ENCODE measurements at regions not wholly inside any gene's neighbourhood (a gene's known extent, or its start where the extent isn't known, plus 50 kb on each side); places are given as distances from the start of the nearest gene placed in this dataset.

- no peak for DNase-seq (ENCODE audit: low spot score)
Measured at GRCh38 chr20:58111310-58112016, 117.0 kb downstream of the ANKRD60 start.

GRCh38 chr20:58109918-58110635 lies 118.4 kb downstream of the ANKRD60 start:
- no peak for DNase-seq (ENCODE audit: low spot score)

GRCh38 chr20:58109126-58109880 lies 119.2 kb downstream of the ANKRD60 start:
- DNase-seq (ENCODE audit: low spot score), result peak; percentile 69

GRCh38 chr20:58107533-58107932 lies 120.9 kb downstream of the ANKRD60 start:
- DNase-seq (ENCODE audit: low spot score), result no peak

GRCh38 chr20:58106143-58106750 lies 122.2 kb downstream of the ANKRD60 start:
- DNase-seq (ENCODE audit: low spot score), result peak; percentile 35

- no peak for DNase-seq (ENCODE audit: low spot score)
Measured at GRCh38 chr20:58103961-58104360, 124.5 kb downstream of the ANKRD60 start.

GRCh38 chr20:58103517-58103904 lies 124.9 kb downstream of the ANKRD60 start:
- no peak for DNase-seq (ENCODE audit: low spot score)

- peak; percentile 95 for DNase-seq (ENCODE audit: low spot score)
Measured at GRCh38 chr20:58102744-58103516, 125.5 kb downstream of the ANKRD60 start.

- DNase-seq (ENCODE audit: low spot score), result peak; percentile 82
Measured at GRCh38 chr20:58102261-58102660, 126.2 kb downstream of the ANKRD60 start.

- DNase-seq (ENCODE audit: low spot score), result no peak
Measured at GRCh38 chr20:58100731-58101356, 127.6 kb downstream of the ANKRD60 start.

GRCh38 chr20:58099956-58100730 lies 128.3 kb downstream of the ANKRD60 start:
- no peak for DNase-seq (ENCODE audit: low spot score)

GRCh38 chr20:58099291-58099935 lies 129.0 kb downstream of the ANKRD60 start:
- DNase-seq (ENCODE audit: low spot score), result no peak

- no peak for DNase-seq (ENCODE audit: low spot score)
Measured at GRCh38 chr20:58098571-58098970, 129.9 kb downstream of the ANKRD60 start.

- no peak for DNase-seq (ENCODE audit: low spot score)
Measured at GRCh38 chr20:58097943-58098342, 130.5 kb downstream of the ANKRD60 start.

GRCh38 chr20:58097429-58097828 lies 131.0 kb downstream of the ANKRD60 start:
- DNase-seq (ENCODE audit: low spot score), result no peak

GRCh38 chr20:58096880-58097423 lies 131.5 kb downstream of the ANKRD60 start:
- DNase-seq (ENCODE audit: low spot score), result no peak

- no peak for DNase-seq (ENCODE audit: low spot score)
Measured at GRCh38 chr20:58094698-58095097, 133.8 kb downstream of the ANKRD60 start.

GRCh38 chr20:58094160-58094559 lies 134.3 kb downstream of the ANKRD60 start:
- no peak for DNase-seq (ENCODE audit: low spot score)

GRCh38 chr20:58092871-58093270 lies 135.6 kb downstream of the ANKRD60 start:
- no peak for DNase-seq (ENCODE audit: low spot score)
